Smooth muscle cell (in vitro differentiated cells): ENCODE measurements at regions not wholly inside any gene's neighbourhood (a gene's known extent, or its start where the extent isn't known, plus 50 kb on each side); places are given as distances from the start of the nearest gene placed in this dataset.

ENCODE experiments used
- DNase-seq: peaks from one replicate; lab custom pipeline; 2025; ENCODE audit not compliant: unreplicated experiment; lab: John Stamatoyannopoulos, UW
- H2AFZ ChIP-seq: fragments of 200-600 bp; sonication (generic); 2 replicates; pipeline ENCODE4 v1.6.0; 2016; ENCODE audit warnings: antibody characterized with exemption, low read depth, mild to moderate bottlenecking
- H3F3A ChIP-seq: fragments of 200-600 bp; sonication (generic); 2 replicates; pipeline ENCODE4 v1.6.0; 2017; ENCODE audit warnings: antibody characterized with exemption, low read depth
- H3K27ac ChIP-seq: fragments of 200-600 bp; sonication (generic); 2 replicates; pipeline ENCODE4 v1.5.1; 2016; ENCODE audit warnings: low read depth, mild to moderate bottlenecking
- H3K27me3 ChIP-seq: fragments of 200-600 bp; sonication (generic); 2 replicates; pipeline ENCODE4 v1.6.1; 2016; ENCODE audit warnings: low read depth, mild to moderate bottlenecking
- H3K36me3 ChIP-seq: fragments of 200-600 bp; sonication (generic); 2 replicates; pipeline ENCODE4 v1.5.1; 2016; ENCODE audit warnings: low read depth
- H3K4me1 ChIP-seq: fragments of 200-600 bp; sonication (generic); 2 replicates; pipeline ENCODE4 v1.5.1; 2016; ENCODE audit warnings: low read depth
- H3K4me2 ChIP-seq: fragments of 200-600 bp; sonication (generic); 2 replicates; pipeline ENCODE4 v1.6.0; 2016; ENCODE audit warnings: mild to moderate bottlenecking
- H3K4me3 ChIP-seq: fragments of 200-600 bp; sonication (generic); 2 replicates; pipeline ENCODE4 v1.5.1; 2016; ENCODE audit warnings: mild to moderate bottlenecking
- H3K79me2 ChIP-seq: fragments of 200-600 bp; sonication (generic); 2 replicates; pipeline ENCODE4 v1.6.0; 2016; ENCODE audit warnings: low read depth, mild to moderate bottlenecking
- H3K9ac ChIP-seq: fragments of 200-600 bp; sonication (generic); 2 replicates; pipeline ENCODE4 v1.6.0; 2016; ENCODE audit warnings: low read depth
- H3K9me3 ChIP-seq: fragments of 200-600 bp; sonication (generic); replicated peaks from 2 replicates; pipeline ENCODE4 v1.5.1; 2016; ENCODE audit warnings: low read depth
- H4K20me1 ChIP-seq: fragments of 200-600 bp; sonication (generic); 2 replicates; pipeline ENCODE4 v1.6.0; 2016; ENCODE audit warnings: low read depth
- WGBS: methylation state at CpG from one replicate; pipeline ENCODE4 v1.1.7; 2016; ENCODE audit warnings: low lambda C conversion rate; 5-methylcytosine and 5-hydroxymethylcytosine counted together
- TF ChIP-seq, protein P1 (sequence below): fragments of 200-600 bp; sonication (generic); IDR thresholded peaks from 2 replicates; pipeline ENCODE4 v1.5.1; 2017; ENCODE audit warnings: borderline replicate concordance, mild to moderate bottlenecking, antibody characterized with exemption; ENCODE audit not compliant: insufficient read depth, poor library complexity, severe bottlenecking

DNA sequence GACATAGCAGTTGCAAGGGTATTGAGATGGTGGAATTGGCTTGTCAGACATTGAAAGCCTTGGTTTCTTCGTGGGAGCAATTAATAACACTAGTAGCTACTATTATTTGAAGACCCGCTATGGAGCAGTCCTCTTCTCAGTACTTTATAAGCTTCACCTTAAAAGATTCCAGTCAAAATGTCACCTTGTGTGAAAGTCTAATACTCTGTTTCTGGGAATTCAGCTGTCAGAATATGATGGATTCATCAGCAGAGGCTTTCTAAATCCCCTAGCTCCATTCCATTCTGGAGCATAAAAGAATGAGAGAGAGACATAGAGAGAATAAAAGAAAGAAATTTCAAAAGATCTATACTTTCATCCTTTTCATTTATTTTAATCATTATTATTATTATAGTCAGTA, 375.9 kb upstream of the ADGRL2 start:
- H3K9me3 ChIP-seq, result no peaks in the 10 kb centered on the region
- peak overlapping the region; percentile 60 for H3K4me2 ChIP-seq

DNA sequence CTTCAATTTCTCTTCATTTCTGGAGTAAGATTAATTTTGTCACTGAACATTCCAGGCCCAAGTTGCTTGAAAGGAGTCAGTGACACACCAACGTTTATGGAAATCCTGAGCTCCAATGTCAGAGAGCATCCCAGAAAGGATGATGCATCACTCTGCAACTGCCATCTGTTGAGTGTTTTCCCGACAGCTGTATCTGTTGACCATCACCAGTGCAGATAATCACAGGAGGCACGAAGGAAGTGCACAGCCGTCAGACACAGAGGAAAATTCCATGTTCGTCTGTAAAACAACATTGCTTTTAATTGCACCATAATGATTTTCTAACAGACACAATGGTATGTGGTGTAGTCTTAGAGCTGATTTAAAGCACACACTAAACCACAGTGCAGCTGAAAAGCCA, 376.7 kb upstream of the ADGRL2 start:
- 0% methylated on average over 5 of the region's 5 CpGs for WGBS
- no peak for DNase-seq
- Histone ChIP-seq H3K9me3 (no peaks in the 10 kb centered on the region), H3K4me2 (peak overlapping the region; percentile 60), H3K36me3 (no peaks in the 10 kb centered on the region), H3K9ac (peak overlapping the region; percentile 10), H3K4me3 (no peak overlapping the region), H3K4me1 (peaks cover 13% of the 10 kb centered on the region), H3K27ac (peak overlapping the region; percentile 70), H3K27me3 (no peaks in the 10 kb centered on the region), H4K20me1 (no peaks in the 10 kb centered on the region), H2AFZ (no peak overlapping the region), H3F3A (peaks cover 11% of the 10 kb centered on the region), H3K79me2 (no peaks in the 10 kb centered on the region)
- TF ChIP-seq, protein P1, sequence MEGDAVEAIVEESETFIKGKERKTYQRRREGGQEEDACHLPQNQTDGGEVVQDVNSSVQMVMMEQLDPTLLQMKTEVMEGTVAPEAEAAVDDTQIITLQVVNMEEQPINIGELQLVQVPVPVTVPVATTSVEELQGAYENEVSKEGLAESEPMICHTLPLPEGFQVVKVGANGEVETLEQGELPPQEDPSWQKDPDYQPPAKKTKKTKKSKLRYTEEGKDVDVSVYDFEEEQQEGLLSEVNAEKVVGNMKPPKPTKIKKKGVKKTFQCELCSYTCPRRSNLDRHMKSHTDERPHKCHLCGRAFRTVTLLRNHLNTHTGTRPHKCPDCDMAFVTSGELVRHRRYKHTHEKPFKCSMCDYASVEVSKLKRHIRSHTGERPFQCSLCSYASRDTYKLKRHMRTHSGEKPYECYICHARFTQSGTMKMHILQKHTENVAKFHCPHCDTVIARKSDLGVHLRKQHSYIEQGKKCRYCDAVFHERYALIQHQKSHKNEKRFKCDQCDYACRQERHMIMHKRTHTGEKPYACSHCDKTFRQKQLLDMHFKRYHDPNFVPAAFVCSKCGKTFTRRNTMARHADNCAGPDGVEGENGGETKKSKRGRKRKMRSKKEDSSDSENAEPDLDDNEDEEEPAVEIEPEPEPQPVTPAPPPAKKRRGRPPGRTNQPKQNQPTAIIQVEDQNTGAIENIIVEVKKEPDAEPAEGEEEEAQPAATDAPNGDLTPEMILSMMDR, result no peak

More for the DNA sequence above, 375.9 kb upstream of the ADGRL2 start:
- Histone ChIP-seq H3K27me3 (no peaks in the 10 kb centered on the region), H3K4me3 (no peak overlapping the region), H3K27ac (peak overlapping the region; percentile 70), H3F3A (peaks cover 15% of the 10 kb centered on the region), H3K9ac (peak overlapping the region; percentile 10), H4K20me1 (no peaks in the 10 kb centered on the region), H2AFZ (no peak overlapping the region), H3K36me3 (no peaks in the 10 kb centered on the region), H3K79me2 (no peaks in the 10 kb centered on the region), H3K4me1 (peaks cover 13% of the 10 kb centered on the region)
- 93% methylated on average over 2 of the region's 2 CpGs for WGBS
- no peak for DNase-seq
- TF ChIP-seq, protein P1, result no peak

DNA sequence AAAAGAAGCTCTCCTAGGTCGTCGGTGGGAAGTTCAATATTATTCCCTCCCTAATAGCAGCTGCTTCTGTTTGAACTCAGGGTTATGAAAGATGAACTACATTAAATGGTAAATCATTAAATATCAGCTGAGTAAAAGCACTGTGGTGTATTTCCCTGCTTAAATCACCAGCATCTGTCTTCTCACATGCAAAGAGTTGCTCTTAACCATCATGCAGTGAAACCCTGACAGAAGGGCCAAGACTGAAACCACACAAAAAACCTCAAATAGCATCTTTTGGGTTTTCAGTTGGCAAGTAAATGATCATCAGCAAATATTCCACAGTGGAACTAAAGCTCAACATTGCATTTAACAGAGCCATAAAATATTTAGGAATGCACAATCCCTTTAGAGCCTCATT, 380.0 kb upstream of the ADGRL2 start:
- 89% methylated on average over 2 of the region's 2 CpGs for WGBS
- no peaks in the 10 kb centered on the region for H3K27me3 ChIP-seq
- no peak overlapping the region for H2AFZ ChIP-seq
- H3K4me3 ChIP-seq, result no peak overlapping the region
- H3K9me3 ChIP-seq, result no peaks in the 10 kb centered on the region
- no peaks in the 10 kb centered on the region for H3K36me3 ChIP-seq
- TF ChIP-seq, protein P1, result no peak
- peaks cover 11% of the 10 kb centered on the region for H3F3A ChIP-seq
- DNase-seq, result no peak
- no peak overlapping the region for H3K4me2 ChIP-seq
- no peaks in the 10 kb centered on the region for H4K20me1 ChIP-seq
- no peaks in the 10 kb centered on the region for H3K79me2 ChIP-seq
- peaks cover 13% of the 10 kb centered on the region for H3K4me1 ChIP-seq
- H3K27ac ChIP-seq, result no peak overlapping the region
- H3K9ac ChIP-seq, result no peak overlapping the region

DNA sequence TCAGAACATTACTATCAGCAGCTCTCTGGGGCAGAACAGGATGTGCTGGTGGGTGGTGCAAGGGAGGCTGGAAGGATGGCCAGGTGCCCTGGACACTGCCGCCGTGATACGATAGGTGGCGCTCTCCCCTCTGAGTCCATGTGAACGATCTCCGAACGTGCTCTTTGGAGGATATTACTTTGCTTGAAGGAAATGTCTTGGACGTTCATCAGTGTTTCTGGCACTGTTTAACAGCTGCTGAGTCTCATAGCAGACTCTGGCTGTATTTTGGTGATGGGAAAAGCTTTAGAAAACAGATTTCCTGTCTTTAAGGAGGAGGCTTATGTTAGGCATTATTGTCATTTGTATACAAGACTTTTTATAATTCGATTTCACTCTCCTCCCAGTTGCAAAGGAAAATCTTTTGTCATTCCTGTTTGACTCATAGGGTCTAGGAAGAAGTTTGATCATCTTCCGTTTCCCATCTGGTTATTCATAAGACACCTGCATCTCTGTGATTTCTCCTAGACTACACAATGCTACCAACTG, 386.2 kb upstream of the ADGRL2 start:
- WGBS, result 7% methylated on average over 10 of the region's 10 CpGs
- Histone ChIP-seq H3K9me3 (no peaks in the 10 kb centered on the region), H3K79me2 (no peaks in the 10 kb centered on the region), H3K4me1 (no peaks in the 10 kb centered on the region), H4K20me1 (no peaks in the 10 kb centered on the region), H3K36me3 (no peaks in the 10 kb centered on the region), H3K27me3 (no peaks in the 10 kb centered on the region), H3K4me3 (no peak overlapping the region), H3K9ac (no peak overlapping the region), H3K27ac (no peak overlapping the region), H3K4me2 (peak overlapping the region; percentile 59), H2AFZ (peak overlapping the region; percentile 36), H3F3A (no peaks in the 10 kb centered on the region)
- TF ChIP-seq, protein P1, result peak; percentile 84
- DNase-seq, result peak; percentile 33
